NCI-H1436 treated with DMSO at 0.1 percent for 48 hours (cell line): ENCODE measurements at regions not wholly inside any gene's neighbourhood (a gene's known extent, or its start where the extent isn't known, plus 50 kb on each side); places are given as distances from the start of the nearest gene placed in this dataset.
"Not testable (repeated sequence)": the region's sequence is repeated elsewhere in the genome, so short reads cannot be mapped to it uniquely, and the experiment has no call there.

ENCODE experiments used
- DNase-seq: peaks from one replicate; lab custom pipeline; 2025; lab: John Stamatoyannopoulos, UW

DNA sequence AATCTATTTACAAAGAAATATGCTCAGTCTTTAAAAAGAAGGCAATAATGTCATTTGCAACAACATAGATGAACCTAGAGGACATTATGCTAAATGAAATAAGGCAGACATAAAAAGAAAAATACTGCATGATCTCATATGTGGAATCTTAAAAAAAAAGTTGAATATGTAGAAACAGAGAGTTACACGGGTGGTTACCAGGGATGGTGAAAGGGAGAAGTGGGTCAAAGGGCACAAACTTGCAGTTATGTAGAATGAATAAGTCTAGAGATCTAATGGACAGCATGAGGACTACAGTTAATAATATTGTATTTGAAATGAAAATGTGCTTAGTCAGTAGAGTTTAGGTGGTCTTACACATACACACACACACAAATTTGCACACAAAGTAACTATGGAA is 88.2 kb upstream of the CCDC71L start:
- DNase-seq = no peak

DNA sequence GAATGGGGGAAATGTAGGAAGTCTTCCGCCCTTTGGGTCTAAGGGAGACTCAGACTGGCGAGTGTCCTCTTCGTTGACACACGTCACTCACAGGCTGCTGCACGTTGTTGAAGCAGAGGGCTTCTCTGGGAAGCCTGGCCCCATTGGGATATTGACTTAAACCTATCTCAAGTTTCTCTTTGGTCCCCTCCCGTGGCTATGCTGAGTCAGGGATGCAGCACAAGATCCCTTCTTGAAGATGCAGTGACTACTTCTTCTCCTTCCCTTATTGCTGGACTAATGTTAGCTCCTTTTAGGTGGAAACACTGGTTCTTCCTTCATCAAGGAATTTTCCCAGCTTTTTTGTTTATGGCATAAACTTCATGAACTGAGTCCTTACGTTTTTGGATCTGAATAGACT is 89.8 kb upstream of the CCDC71L start:
- DNase-seq = no peak

- no peak for DNase-seq
Observed at GRCh38 chr7:106752367-106752766, 91.4 kb upstream of the CCDC71L start.

DNA sequence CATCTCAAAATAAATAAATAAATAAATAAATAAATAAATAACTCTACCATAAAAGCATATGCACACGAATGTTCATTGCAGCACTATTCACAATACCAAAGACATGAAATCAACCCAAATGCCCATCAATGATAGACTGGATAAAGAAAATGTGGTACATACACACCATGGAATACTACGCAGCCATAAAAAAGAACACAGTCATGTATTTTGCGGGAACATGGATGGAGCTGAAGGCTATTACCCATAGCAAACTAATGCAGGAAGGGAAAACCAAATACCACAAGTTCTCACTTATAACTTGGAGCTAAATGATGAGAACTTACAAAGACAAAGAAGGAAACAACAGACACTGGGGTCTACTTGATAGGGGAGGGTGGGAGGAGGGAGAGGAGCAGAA is 94.1 kb upstream of the CCDC71L start:
- DNase-seq = not testable (repeated sequence)

GRCh38 chr7:106755641-106756040 is 94.7 kb upstream of the CCDC71L start:
- DNase-seq = no peak

DNA sequence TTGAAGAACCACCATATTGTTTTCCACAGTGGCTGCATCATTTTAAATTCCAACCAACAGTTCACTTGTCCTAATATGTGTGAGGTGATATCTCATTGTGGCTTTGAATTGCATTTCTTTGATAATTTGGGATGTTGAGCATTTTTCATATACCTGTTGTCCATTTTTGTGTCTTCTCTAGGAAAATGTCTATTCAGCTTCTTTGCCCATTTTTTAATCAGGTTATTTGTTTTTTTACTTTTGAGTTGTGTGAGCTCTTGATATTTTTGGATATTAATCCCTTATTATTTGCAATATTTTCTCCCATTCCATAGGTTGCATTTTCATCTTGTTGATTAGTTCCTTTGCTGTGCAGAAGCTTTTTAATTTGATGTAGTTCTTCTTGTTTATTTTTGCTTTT is 95.1 kb upstream of the CCDC71L start:
- DNase-seq = no peak

DNA sequence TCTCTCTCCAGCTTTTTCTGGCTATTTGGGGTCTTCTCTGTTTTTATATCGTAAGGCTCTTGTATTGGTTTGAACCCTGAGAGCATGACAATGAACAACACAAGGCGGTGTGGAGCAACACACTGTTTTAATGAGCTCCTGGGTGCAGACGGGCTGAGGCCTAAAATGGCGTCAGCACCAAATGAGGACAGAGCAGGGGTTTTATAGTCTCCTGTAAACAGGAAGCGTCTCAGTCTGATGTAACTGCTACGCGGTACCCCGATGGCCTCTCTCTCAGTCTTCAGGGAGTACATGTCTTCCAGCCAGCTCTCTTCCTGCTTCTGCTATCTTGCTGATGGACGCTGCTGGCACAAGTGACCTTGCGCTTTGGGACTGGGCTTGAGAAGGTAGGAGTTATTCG is 95.9 kb upstream of the CCDC71L start:
- DNase-seq = no peak

GRCh38 chr7:106757846-106758245 is 96.9 kb upstream of the CCDC71L start:
- DNase-seq = no peak

- DNase-seq = not testable (repeated sequence)
Observed at GRCh38 chr7:106762845-106763244, 101.9 kb upstream of the CCDC71L start.

DNA sequence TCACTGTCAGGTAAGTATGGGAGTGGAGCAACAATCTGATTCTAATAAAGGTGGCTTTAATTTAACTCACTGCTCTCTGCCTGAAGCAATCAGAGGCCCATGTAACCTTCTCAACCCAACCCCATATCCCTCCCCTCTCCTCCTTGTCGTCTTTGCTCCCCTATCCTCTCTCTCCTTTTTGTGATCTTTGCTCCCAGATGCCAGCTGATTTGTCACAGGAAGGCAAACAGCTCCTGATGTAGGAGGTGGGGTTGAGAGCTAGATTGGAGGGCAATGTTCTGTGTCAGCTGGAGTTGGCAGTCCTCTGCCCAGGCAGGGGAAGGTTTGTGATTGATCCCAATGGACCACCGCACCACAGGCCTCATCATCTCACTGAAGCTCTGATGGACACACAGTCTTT is 101.4 kb upstream of the PIK3CG start:
- DNase-seq = no peak

- no peak for DNase-seq
Observed at GRCh38 chr7:106765727-106766355, 99.2 kb upstream of the PIK3CG start.

DNA sequence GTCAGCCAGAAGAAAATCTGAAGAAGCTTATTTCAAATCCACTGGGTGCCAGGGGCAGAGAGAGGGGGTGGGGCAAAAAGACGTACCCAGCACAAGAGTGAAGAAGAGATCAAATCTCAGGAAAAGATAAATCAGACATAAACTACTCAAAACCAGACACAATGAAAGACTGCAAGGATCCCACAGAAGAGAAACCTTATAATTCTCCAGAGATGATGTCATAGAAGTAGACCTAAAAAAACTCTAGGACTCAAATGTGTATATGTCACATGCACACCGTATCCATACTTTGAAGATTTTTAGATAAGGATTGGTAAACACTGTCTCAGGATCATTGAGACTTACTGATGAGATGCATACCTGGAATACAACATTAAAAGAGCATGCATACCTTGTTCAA is 98.5 kb upstream of the PIK3CG start:
- no peak for DNase-seq

GRCh38 chr7:106767078-106767477 is 98.0 kb upstream of the PIK3CG start:
- no peak for DNase-seq

DNA sequence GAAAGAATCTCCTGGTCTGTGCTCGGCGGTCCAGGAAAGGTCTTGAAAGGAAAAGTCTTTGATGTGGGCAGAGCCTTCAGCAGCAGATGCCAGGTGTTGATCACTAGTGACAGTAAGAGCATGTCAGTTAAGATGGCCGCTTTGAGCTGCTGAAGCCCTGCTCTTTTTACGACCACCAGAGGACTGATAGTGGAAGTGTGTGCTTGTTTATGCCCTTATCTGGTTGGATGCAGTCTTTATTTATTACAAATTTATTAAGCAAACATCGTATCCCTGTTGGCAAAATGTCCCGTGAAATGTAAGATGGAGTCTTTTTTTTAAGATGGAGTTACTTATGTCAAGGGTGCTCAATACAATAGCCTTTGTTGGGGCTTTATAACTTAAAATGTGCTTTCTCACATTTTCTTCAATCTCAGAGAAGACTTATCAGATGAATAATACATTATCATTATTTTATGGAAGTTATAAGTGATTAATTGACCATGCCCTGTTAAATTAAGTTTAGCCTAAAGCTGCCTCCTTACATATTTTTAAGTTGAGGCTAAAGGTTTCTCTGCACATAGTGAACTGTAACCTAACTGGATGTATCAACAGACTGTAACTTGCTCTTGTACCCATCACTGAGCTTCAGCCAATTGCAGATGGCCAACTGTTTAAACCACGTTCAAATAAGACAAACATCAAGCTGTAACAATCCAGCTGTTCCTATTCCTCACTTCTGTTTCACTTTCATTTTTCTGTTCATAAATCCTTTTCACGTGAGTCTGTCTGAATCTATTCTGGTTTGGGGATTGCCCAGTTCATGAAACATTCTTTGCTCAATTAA is 97.4 kb upstream of the PIK3CG start:
- no peak for DNase-seq

- DNase-seq = no peak
Observed at GRCh38 chr7:106768324-106768751, 96.7 kb upstream of the PIK3CG start.

- DNase-seq = no peak
Observed at GRCh38 chr7:106770191-106770590, 94.9 kb upstream of the PIK3CG start.

- no peak for DNase-seq
Observed at GRCh38 chr7:106772655-106773108, 92.4 kb upstream of the PIK3CG start.

DNA sequence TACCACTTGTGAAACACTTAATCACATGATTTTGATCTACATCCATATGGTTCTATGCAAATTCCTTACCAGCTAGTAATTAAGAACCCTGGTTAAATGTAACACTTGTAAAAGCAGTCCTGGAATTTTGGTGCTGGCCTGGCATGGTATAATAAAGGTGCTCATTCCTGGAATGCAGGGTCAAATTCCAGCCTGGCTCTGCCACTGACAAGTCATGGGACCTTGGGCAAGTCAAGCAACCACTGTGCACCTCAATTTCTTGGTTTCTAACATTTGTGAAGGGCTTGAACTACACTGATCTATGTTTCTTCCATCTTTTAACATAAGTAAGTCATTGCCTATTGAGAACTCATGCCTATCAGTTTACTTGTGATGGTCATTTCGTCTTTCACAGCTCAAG is 91.9 kb upstream of the PIK3CG start:
- DNase-seq = no peak

GRCh38 chr7:106773721-106774120 is 91.4 kb upstream of the PIK3CG start:
- no peak for DNase-seq

DNA sequence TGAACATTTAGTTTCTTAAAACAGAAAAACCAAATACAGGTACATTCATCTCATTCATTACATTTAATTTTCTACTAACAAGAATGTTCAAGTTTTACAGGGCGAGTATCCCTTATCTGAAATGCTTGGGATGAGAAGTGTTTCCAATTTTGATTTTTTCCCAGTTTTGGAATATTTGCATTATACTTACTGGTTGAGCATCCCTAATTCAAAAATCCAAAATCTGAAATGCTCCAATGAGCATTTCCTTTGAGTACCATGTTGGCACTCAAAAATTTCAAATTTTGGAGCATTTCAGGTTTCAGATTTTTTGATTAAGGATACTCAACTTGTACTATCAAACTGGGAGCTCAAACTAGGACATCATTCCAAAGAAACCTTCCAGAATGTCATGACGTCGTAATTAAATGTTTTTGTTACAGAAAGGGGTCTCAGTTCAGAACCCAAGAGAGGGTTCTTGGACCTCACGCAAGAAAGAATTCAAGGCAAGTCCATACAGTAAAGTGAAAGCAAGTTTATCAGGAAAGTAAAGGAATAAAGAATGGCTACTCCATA is 90.8 kb upstream of the PIK3CG start:
- no peak for DNase-seq

GRCh38 chr7:106774768-106775551 is 90.1 kb upstream of the PIK3CG start:
- DNase-seq = no peak

DNA sequence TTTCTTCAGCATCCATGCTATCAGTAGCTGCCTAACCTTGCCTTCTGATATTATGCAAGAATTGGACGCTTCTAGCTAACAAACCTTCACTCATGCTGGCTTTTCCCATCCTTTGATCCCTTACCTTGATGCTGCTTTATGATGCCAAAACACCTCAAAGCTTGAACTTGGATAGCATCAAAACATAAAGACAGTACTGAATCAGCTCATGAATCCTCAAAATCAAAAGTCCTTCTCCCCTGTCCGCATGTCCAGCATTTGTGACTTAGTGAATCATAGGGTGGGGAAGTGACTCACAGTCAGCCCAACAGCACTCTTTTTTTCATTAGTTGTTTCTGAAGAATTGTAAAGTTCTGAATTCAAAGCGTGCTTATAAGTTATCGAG is 89.5 kb upstream of the PIK3CG start:
- no peak for DNase-seq
